Activated T-helper 1 cell treated with anti-CD3 and anti-CD28 coated beads, Interleukin-12 subunit alpha, Interleukin-12 subunit beta, Interleukin-2, Interleukin-4 antibody, amounts not matched to agents 30 ng/mL and 10 ng/mL and 1 ng/mL, durations not matched to agents 14 hours and 24 hours and 36 hours (primary cell): ENCODE measurements at regions not wholly inside any gene's neighbourhood (a gene's known extent, or its start where the extent isn't known, plus 50 kb on each side); places are given as distances from the start of the nearest gene placed in this dataset.
"Not testable (repeated sequence)": the region's sequence is repeated elsewhere in the genome, so short reads cannot be mapped to it uniquely, and the experiment has no call there.

ENCODE experiments used
- DNase-seq: peaks from one replicate; pipeline ENCODE4 v3.0.0; 2021; ENCODE audit warnings: low spot score
- H3K27ac Mint-ChIP-seq: one replicate; pipeline ENCODE4 v1.8.0; 2021; ENCODE audit warnings: mild to moderate bottlenecking, mixed read lengths
- H3K27me3 Mint-ChIP-seq: one replicate; pipeline ENCODE4 v1.8.0; 2022; ENCODE audit warnings: mild to moderate bottlenecking, moderate library complexity, mixed read lengths; ENCODE audit not compliant: insufficient read depth
- H3K36me3 Mint-ChIP-seq: one replicate; pipeline ENCODE4 v1.8.0; 2021; ENCODE audit warnings: low read depth, mixed read lengths
- H3K4me1 Mint-ChIP-seq: one replicate; pipeline ENCODE4 v1.8.0; 2021; ENCODE audit warnings: low read depth, mixed read lengths
- H3K4me3 Mint-ChIP-seq: one replicate; pipeline ENCODE4 v1.8.0; 2021; ENCODE audit warnings: mild to moderate bottlenecking, moderate library complexity, mixed read lengths
- H3K9me3 Mint-ChIP-seq: one replicate; pipeline ENCODE4 v1.8.0; 2021; ENCODE audit warnings: mixed read lengths
- intact Hi-C: fragments of 100-400 bp; cut with micrococcal nuclease; formaldehyde crosslinking; loops from one replicate; pipeline ENCODE4 v1.15.1; 2024

DNA sequence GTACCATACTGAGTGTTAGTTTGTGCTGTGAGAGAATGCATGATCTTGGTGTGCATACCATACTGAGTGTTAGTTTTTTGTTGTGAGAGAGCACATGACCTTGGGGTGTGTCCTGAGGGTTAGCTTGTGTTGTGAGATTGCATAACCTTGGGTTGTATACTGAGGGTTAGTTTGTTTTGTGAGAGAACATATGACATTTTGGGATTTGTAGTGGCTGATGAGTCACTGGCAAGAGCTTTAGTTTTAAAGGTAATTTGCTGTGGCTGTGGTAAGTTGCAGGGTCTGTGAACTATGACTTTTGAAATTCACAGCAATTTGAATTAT is 1068.3 kb upstream of the EDIL3 start:
- no peak for DNase-seq

GRCh38 chr5:85458319-85458718 is 1073.6 kb upstream of the EDIL3 start:
- Mint-ChIP-seq H3K4me1 (no peaks in the 10 kb centered on the region), H3K27me3 (no peaks in the 10 kb centered on the region), H3K27ac (no peak overlapping the region), H3K9me3 (peaks cover 8% of the 10 kb centered on the region), H3K4me3 (no peak overlapping the region), H3K36me3 (no peaks in the 10 kb centered on the region)
- no peak for DNase-seq
- intact Hi-C loops, result no loop called here

More for the DNA sequence above, 1068.3 kb upstream of the EDIL3 start:
- intact Hi-C loops, result no loop called here
- no peak overlapping the region for H3K4me3 Mint-ChIP-seq
- no peak overlapping the region for H3K27ac Mint-ChIP-seq
- peaks cover 3% of the 10 kb centered on the region for H3K9me3 Mint-ChIP-seq
- no peaks in the 10 kb centered on the region for H3K4me1 Mint-ChIP-seq
- H3K27me3 Mint-ChIP-seq, result no peaks in the 10 kb centered on the region
- H3K36me3 Mint-ChIP-seq, result no peaks in the 10 kb centered on the region

GRCh38 chr5:85462957-85463356 is 1078.3 kb upstream of the EDIL3 start:
- no peak overlapping the region for H3K4me3 Mint-ChIP-seq
- intact Hi-C loops, result loop anchor here (1.0 kb wide), 1 partner anchor 25 kb away; no protein-coding TSS in a partner anchor
- no peak overlapping the region for H3K27ac Mint-ChIP-seq
- H3K27me3 Mint-ChIP-seq, result no peaks in the 10 kb centered on the region
- no peaks in the 10 kb centered on the region for H3K36me3 Mint-ChIP-seq
- no peak for DNase-seq
- H3K9me3 Mint-ChIP-seq, result peaks cover 13% of the 10 kb centered on the region
- no peaks in the 10 kb centered on the region for H3K4me1 Mint-ChIP-seq

GRCh38 chr5:85466423-85466822 is 1081.7 kb upstream of the EDIL3 start:
- Mint-ChIP-seq H3K27ac (no peak overlapping the region), H3K4me3 (no peak overlapping the region)

GRCh38 chr5:85472749-85473148 is 1088.1 kb upstream of the EDIL3 start:
- Mint-ChIP-seq H3K4me1 (no peaks in the 10 kb centered on the region), H3K4me3 (no peak overlapping the region), H3K9me3 (peaks cover 22% of the 10 kb centered on the region), H3K27ac (no peak overlapping the region), H3K27me3 (no peaks in the 10 kb centered on the region), H3K36me3 (no peaks in the 10 kb centered on the region)
- intact Hi-C loops, result no loop called here
- DNase-seq, result no peak

More at GRCh38 chr5:85466423-85466822, 1081.7 kb upstream of the EDIL3 start:
- H3K4me1 Mint-ChIP-seq, result no peaks in the 10 kb centered on the region
- peaks cover 24% of the 10 kb centered on the region for H3K9me3 Mint-ChIP-seq
- no peaks in the 10 kb centered on the region for H3K27me3 Mint-ChIP-seq
- no peak for DNase-seq
- intact Hi-C loops, result no loop called here
- no peaks in the 10 kb centered on the region for H3K36me3 Mint-ChIP-seq

DNA sequence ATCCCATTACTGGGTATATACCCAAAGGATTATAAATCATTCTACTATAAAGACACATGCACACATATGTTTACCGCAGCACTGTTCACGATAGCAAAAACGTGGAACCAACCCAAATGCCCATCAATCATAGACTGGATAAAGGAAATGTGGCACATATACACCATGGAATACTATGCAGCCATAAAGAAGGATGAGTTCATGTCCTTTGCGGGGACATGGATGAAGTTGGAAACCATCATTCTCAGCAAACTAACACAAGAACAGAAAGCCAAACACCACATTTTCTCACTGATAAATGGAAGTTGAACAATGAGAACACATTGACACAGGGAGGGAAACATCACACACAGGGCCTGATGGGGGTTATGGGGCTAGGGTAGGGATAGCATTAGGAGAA is 1090.5 kb upstream of the EDIL3 start:
- H3K9me3 Mint-ChIP-seq, result peaks cover 16% of the 10 kb centered on the region
- H3K36me3 Mint-ChIP-seq, intact Hi-C loops: not testable (repeated sequence)

DNA sequence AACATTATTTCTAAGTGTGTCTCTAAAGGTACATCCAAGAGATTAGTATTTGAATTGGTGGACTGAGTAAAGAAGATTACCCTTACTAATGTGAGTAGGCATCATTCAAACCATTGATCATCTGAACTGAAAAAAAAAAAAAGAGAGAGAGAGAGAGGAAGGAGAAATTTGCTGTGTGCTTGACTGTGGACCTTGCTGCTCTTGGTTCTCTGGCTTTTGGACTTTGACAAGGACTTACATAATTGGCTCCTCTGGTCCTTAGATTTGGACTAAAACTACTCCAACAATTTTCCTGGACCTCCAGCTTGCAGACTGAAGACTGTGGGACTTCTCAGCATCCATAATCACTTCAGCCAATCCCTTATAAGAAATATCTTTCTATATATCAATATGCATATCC is 1091.9 kb upstream of the EDIL3 start:
- H3K27me3 Mint-ChIP-seq, result no peaks in the 10 kb centered on the region
- no peaks in the 10 kb centered on the region for H3K4me1 Mint-ChIP-seq
- intact Hi-C loops, result no loop called here
- no peak for DNase-seq
- H3K4me3 Mint-ChIP-seq, result no peak overlapping the region
- H3K36me3 Mint-ChIP-seq, result no peaks in the 10 kb centered on the region
- H3K27ac Mint-ChIP-seq, result no peak overlapping the region
- peaks cover 10% of the 10 kb centered on the region for H3K9me3 Mint-ChIP-seq

More for the DNA sequence above, 1090.5 kb upstream of the EDIL3 start:
- H3K4me1 Mint-ChIP-seq, DNase-seq, H3K27ac Mint-ChIP-seq, H3K4me3 Mint-ChIP-seq, H3K27me3 Mint-ChIP-seq: not testable (repeated sequence)

DNA sequence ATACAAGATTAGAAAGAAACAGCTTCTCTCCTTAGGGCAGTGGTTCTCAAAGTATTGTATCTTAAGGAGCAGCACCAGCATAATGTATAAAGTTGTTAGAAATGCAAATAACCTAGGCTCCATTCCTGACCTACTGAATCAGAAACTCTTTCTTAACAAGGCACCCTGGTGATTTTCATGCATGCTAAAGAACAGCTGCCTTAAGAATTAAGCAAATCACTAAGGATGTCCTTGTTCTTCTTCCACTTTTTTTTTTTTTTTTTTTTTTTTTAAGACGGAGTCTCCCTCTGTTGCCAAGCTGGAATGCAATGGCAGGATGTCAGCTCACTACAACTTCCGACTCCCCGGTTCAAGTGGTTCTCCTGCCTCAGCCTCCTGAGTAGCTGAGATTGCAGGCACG is 1095.2 kb upstream of the EDIL3 start:
- Mint-ChIP-seq H3K27ac (no peak overlapping the region), H3K9me3 (peaks cover 13% of the 10 kb centered on the region), H3K4me3 (no peak overlapping the region), H3K27me3 (no peaks in the 10 kb centered on the region), H3K4me1 (no peaks in the 10 kb centered on the region), H3K36me3 (no peaks in the 10 kb centered on the region)
- no peak for DNase-seq
- intact Hi-C loops, result no loop called here

- Mint-ChIP-seq H3K36me3 (no peaks in the 10 kb centered on the region), H3K27me3 (no peaks in the 10 kb centered on the region), H3K4me1 (no peaks in the 10 kb centered on the region), H3K27ac (no peak overlapping the region), H3K9me3 (peaks cover 17% of the 10 kb centered on the region), H3K4me3 (no peak overlapping the region)
- intact Hi-C loops, result no loop called here
- DNase-seq, result no peak
Measured at GRCh38 chr5:85484982-85485574, 1100.4 kb upstream of the EDIL3 start.

- Mint-ChIP-seq H3K4me1 (no peaks in the 10 kb centered on the region), H3K27ac (no peak overlapping the region), H3K9me3 (peaks cover 21% of the 10 kb centered on the region), H3K27me3 (no peaks in the 10 kb centered on the region), H3K4me3 (no peak overlapping the region), H3K36me3 (no peaks in the 10 kb centered on the region)
- no peak for DNase-seq
- intact Hi-C loops, result no loop called here
Measured at GRCh38 chr5:85488295-85488694, 1103.6 kb upstream of the EDIL3 start.

GRCh38 chr5:85500869-85501268 is 1116.2 kb upstream of the EDIL3 start:
- Mint-ChIP-seq H3K27ac (no peak overlapping the region), H3K4me3 (no peak overlapping the region), H3K9me3 (peaks cover 3% of the 10 kb centered on the region), H3K27me3 (no peaks in the 10 kb centered on the region), H3K36me3 (no peaks in the 10 kb centered on the region), H3K4me1 (no peaks in the 10 kb centered on the region)
- DNase-seq, result no peak
- intact Hi-C loops, result no loop called here

- H3K27ac Mint-ChIP-seq, result no peak overlapping the region
- no peak for DNase-seq
- H3K4me3 Mint-ChIP-seq, result no peak overlapping the region
- no peaks in the 10 kb centered on the region for H3K4me1 Mint-ChIP-seq
- H3K36me3 Mint-ChIP-seq, result no peaks in the 10 kb centered on the region
- H3K27me3 Mint-ChIP-seq, result no peaks in the 10 kb centered on the region
- H3K9me3 Mint-ChIP-seq, result peaks cover 10% of the 10 kb centered on the region
- intact Hi-C loops, result no loop called here
Measured at GRCh38 chr5:85512896-85513295, 1104.8 kb upstream of the COX7C start.

- Mint-ChIP-seq H3K36me3 (no peaks in the 10 kb centered on the region), H3K4me1 (no peaks in the 10 kb centered on the region), H3K27me3 (no peaks in the 10 kb centered on the region), H3K4me3 (no peak overlapping the region), H3K9me3 (peaks cover 10% of the 10 kb centered on the region), H3K27ac (no peak overlapping the region)
- no peak for DNase-seq
- intact Hi-C loops, result no loop called here
Measured at GRCh38 chr5:85515588-85515987, 1102.2 kb upstream of the COX7C start.

DNA sequence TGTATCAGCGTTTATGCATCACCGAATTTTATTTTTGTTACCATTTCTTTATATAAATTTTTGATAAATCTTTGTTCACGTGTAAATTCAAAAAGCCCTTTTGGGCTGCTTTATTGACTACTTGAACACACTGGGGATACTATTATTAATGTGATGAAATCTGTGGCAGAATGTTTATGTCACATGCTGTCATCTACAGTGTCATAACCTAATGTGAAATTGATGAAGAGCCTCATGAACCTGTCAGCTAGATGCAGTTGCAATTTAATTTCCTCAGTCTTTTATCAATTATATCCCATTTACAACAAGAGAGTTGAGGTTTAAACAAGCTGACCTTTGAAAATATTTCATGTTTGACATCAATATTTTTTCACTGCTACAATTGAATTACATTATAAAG is 1100.4 kb upstream of the COX7C start:
- no peak overlapping the region for H3K4me3 Mint-ChIP-seq

More for the DNA sequence above, 1100.4 kb upstream of the COX7C start:
- DNase-seq, result no peak
- Mint-ChIP-seq H3K36me3 (no peaks in the 10 kb centered on the region), H3K9me3 (peaks cover 2% of the 10 kb centered on the region), H3K27me3 (no peaks in the 10 kb centered on the region), H3K4me1 (no peaks in the 10 kb centered on the region), H3K27ac (no peak overlapping the region)
- intact Hi-C loops, result no loop called here
